HepG2 (cell line): ENCODE measurements at regions not wholly inside any gene's neighbourhood (a gene's known extent, or its start where the extent isn't known, plus 50 kb on each side); places are given as distances from the start of the nearest gene placed in this dataset.

ENCODE experiments used
- ARID4A ChIP-seq: sonication (generic); formaldehyde crosslinking; IDR thresholded peaks from 2 replicates; pipeline ENCODE4 v1.5.0; 2020; ENCODE audit warnings: mild to moderate bottlenecking, missing genetic modification reagents, borderline replicate concordance
- CSRNP1 ChIP-seq: sonication (generic); formaldehyde crosslinking; IDR thresholded peaks from 2 replicates; pipeline ENCODE4 v1.8.1; 2023; ENCODE audit warnings: mild to moderate bottlenecking, missing genetic modification reagents
- MXD1 ChIP-seq: sonication (generic); formaldehyde crosslinking; IDR thresholded peaks from 2 replicates; pipeline ENCODE4 v1.4.0; 2020; ENCODE audit warnings: mild to moderate bottlenecking, missing genetic modification reagents
- REST ChIP-seq, 2 experiments: IDR thresholded peaks; 2 replicates each; pipeline ENCODE4 v1.6.1; 2011 to 2012; ENCODE audit warnings: low read length in 2 of 2, borderline replicate concordance in 1 of 2, low read depth in 1 of 2, mild to moderate bottlenecking in 1 of 2, moderate library complexity in 1 of 2
- RFX5 ChIP-seq: IDR thresholded peaks from 2 replicates; pipeline ENCODE4 v1.6.1; 2011; ENCODE audit warnings: low read depth, low read length, improper control_type of control experiment
- THYN1 ChIP-seq: sonication (generic); formaldehyde crosslinking; IDR thresholded peaks from 2 replicates; pipeline ENCODE4 v1.8.1; 2023; ENCODE audit warnings: low read depth, mild to moderate bottlenecking, moderate library complexity, missing genetic modification reagents, borderline replicate concordance
- ZNF513 ChIP-seq: sonication (generic); formaldehyde crosslinking; conservative IDR thresholded peaks from 2 replicates; pipeline ENCODE4 v1.5.0; 2020; ENCODE audit warnings: missing genetic modification reagents

GRCh38 chr14:66139432-66139831 is 346.7 kb upstream of the CCDC196 start (continued):
- TF ChIP-seq REST (IDR thresholded peaks at IDR 0.05; ENCODE audit: borderline replicate concordance in 1 of 2, low read depth in 1 of 2, low read length in 2 of 2): no peak
- TF ChIP-seq THYN1: no peak
- TF ChIP-seq ARID4A (CRISPR knock-in tag): no peak
- no peak for TF ChIP-seq CSRNP1 (CRISPR knock-in tag)
- TF ChIP-seq ZNF513: no peak
- TF ChIP-seq MXD1 (CRISPR knock-in tag): no peak
- TF ChIP-seq RFX5: no peak
